ENCODE measurements at regions not wholly inside any gene's neighbourhood (a gene's known extent, or its start where the extent isn't known, plus 50 kb on each side); places are given as distances from the start of the nearest gene placed in this dataset.

DNA sequence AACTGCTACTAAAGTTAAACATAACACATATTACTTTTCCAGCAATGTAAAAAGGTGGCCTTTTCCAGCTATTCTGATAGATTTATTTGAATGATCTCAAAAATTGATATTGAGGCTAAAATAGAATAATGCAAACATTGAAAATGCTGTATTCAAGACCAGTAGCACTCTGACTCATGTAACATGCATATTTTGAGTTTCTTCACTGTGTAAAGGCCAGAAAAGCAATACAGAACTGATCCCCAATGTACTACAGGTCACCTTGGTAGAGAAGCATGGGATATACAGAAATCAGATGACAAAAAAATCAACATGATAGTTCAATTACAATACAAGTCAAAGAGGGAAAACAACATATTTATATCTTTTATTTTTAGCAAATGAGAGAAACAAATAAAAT lies 419.6 kb downstream of the DIPK2A start:
- peaks cover 22% of the 10 kb centered on the region for H3K9me3 Mint-ChIP-seq
- H3K4me3 Mint-ChIP-seq = no peak overlapping the region
- H3K4me1 Mint-ChIP-seq (ENCODE audit: low read depth) = no peaks in the 10 kb centered on the region

GRCh38 chr3:144394032-144394431 lies 422.4 kb downstream of the DIPK2A start:
- Mint-ChIP-seq H3K36me3 (ENCODE audit: low read depth) (no peaks in the 10 kb centered on the region; the same call in 1 of the 2 replicates), H3K4me3 (no peak overlapping the region), H3K27me3 (ENCODE audit: insufficient read depth) (peaks cover 2% of the 10 kb centered on the region; the same call in 1 of the 2 replicates), H3K9me3 (peaks cover 26% of the 10 kb centered on the region), H3K27ac (no peak overlapping the region), H3K4me1 (ENCODE audit: low read depth) (no peaks in the 10 kb centered on the region)
- TF ChIP-seq, protein P1, sequence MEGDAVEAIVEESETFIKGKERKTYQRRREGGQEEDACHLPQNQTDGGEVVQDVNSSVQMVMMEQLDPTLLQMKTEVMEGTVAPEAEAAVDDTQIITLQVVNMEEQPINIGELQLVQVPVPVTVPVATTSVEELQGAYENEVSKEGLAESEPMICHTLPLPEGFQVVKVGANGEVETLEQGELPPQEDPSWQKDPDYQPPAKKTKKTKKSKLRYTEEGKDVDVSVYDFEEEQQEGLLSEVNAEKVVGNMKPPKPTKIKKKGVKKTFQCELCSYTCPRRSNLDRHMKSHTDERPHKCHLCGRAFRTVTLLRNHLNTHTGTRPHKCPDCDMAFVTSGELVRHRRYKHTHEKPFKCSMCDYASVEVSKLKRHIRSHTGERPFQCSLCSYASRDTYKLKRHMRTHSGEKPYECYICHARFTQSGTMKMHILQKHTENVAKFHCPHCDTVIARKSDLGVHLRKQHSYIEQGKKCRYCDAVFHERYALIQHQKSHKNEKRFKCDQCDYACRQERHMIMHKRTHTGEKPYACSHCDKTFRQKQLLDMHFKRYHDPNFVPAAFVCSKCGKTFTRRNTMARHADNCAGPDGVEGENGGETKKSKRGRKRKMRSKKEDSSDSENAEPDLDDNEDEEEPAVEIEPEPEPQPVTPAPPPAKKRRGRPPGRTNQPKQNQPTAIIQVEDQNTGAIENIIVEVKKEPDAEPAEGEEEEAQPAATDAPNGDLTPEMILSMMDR (IDR thresholded peaks at IDR 0.05) = no peak
- no peak for DNase-seq

More for the DNA sequence above, 419.6 kb downstream of the DIPK2A start:
- H3K27ac Mint-ChIP-seq = no peak overlapping the region
- no peaks in the 10 kb centered on the region; the same call in 1 of the 2 replicates for H3K36me3 Mint-ChIP-seq (ENCODE audit: low read depth)
- H3K27me3 Mint-ChIP-seq (ENCODE audit: insufficient read depth) = no peaks in the 10 kb centered on the region
- TF ChIP-seq, protein P1 (IDR thresholded peaks at IDR 0.05) = no peak
- no peak for DNase-seq

DNA sequence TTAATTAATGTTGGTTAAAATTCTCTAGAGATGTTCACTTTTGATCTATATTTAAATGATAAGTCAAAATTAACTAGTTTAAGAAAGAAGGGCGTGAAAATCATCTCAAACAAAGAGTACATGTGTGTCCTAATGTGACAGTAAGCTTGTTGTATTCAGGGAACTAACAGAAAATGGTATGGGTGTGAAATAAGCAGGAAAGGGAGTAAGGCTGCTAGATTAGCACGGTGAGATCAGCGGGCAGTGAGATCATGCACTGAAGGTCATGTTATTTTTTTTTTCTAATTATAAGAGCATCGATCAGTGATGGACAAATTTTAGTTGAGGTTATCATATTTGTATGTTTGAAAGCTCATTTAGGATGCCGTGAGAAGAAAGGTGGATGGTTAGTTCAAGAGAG lies 430.8 kb downstream of the DIPK2A start:
- DNase-seq = no peak
- H3K4me1 Mint-ChIP-seq (ENCODE audit: low read depth) = no peaks in the 10 kb centered on the region
- no peaks in the 10 kb centered on the region for H3K36me3 Mint-ChIP-seq (ENCODE audit: low read depth)
- TF ChIP-seq, protein P1 (IDR thresholded peaks at IDR 0.05) = no peak
- no peak overlapping the region for H3K4me3 Mint-ChIP-seq
- no peak overlapping the region for H3K27ac Mint-ChIP-seq
- peaks cover 40% of the 10 kb centered on the region for H3K9me3 Mint-ChIP-seq
- H3K27me3 Mint-ChIP-seq (ENCODE audit: insufficient read depth) = peaks cover under 1% of the 10 kb centered on the region; the same call in 1 of the 2 replicates

DNA sequence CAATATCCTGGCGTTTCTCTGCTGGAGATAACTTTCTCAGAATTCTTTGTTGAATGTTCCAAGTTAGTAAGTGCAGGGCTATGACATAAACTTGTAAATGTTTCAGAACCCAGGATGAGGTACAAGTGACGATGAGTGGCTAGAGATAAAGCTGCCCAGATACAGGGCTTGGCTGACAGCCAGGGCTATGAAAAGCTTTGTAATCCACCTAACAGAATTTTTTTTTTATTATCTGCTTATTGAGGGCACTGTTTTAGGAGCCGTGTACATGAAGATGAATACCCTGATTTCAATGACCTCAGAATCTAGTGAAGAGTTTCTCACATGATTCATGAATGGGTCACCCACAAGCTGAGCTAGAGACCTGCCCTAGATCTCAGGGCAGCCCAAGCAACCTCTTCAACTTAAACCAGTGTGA lies 431.4 kb downstream of the DIPK2A start:
- Mint-ChIP-seq H3K4me1 (ENCODE audit: low read depth) (no peaks in the 10 kb centered on the region), H3K27ac (no peak overlapping the region), H3K27me3 (ENCODE audit: insufficient read depth) (no peaks in the 10 kb centered on the region), H3K36me3 (ENCODE audit: low read depth) (no peaks in the 10 kb centered on the region), H3K9me3 (peaks cover 38% of the 10 kb centered on the region), H3K4me3 (no peak overlapping the region)
- DNase-seq = no peak
- TF ChIP-seq, protein P1 (IDR thresholded peaks at IDR 0.05) = no peak

DNA sequence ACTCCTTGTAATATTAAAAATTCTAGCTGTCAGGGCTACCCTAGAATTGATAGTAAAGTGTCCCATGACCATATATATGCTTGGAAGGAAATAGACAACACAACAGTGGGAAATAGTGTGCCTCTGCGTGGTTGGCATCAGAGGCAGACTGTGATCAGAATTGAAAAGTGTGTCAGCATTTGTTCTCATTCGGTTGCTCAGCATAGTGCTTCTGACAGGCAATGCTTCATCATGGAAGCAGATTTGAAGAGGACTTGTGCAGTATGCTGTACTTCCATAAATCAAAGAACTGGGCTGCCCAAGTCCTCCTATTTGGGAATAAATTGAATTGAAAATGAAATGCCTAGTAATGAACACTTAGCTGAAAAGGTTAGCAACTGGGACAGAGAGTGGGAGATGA lies 435.7 kb downstream of the DIPK2A start:
- Mint-ChIP-seq H3K27ac (no peak overlapping the region), H3K4me3 (no peak overlapping the region), H3K36me3 (ENCODE audit: low read depth) (no peaks in the 10 kb centered on the region), H3K4me1 (ENCODE audit: low read depth) (no peaks in the 10 kb centered on the region), H3K9me3 (peaks cover 36% of the 10 kb centered on the region), H3K27me3 (ENCODE audit: insufficient read depth) (no peaks in the 10 kb centered on the region)
- TF ChIP-seq, protein P1 (IDR thresholded peaks at IDR 0.05) = no peak
- DNase-seq = no peak

DNA sequence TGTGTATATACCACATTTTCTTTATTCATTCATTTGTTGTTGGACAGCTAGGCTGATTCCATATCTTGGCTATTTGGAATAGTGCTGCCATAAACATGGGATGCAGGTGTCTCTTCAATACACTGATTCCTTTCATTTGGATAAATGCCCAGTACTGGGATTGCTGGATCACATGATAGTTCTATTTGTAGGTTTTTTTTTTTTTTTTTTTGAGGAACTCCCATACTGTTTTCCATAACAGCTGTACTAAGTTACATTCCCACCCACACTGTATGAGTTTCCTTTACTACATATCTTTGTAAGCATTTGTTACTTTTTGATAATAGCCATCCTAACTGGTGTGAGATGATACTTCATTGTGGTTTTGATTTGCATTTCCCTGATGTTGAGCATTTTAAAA lies 437.7 kb downstream of the DIPK2A start:
- H3K4me3 Mint-ChIP-seq = no peak overlapping the region
- TF ChIP-seq, protein P1 (IDR thresholded peaks at IDR 0.05) = no peak
- peaks cover 34% of the 10 kb centered on the region for H3K9me3 Mint-ChIP-seq
- DNase-seq = no peak
- no peaks in the 10 kb centered on the region for H3K36me3 Mint-ChIP-seq (ENCODE audit: low read depth)
- no peaks in the 10 kb centered on the region for H3K4me1 Mint-ChIP-seq (ENCODE audit: low read depth)
- no peak overlapping the region for H3K27ac Mint-ChIP-seq
- H3K27me3 Mint-ChIP-seq (ENCODE audit: insufficient read depth) = no peaks in the 10 kb centered on the region
